SK-N-SH treated with all-trans-retinoic acid at 6 μM for 48 hours (cell line): ENCODE measurements at regions not wholly inside any gene's neighbourhood (a gene's known extent, or its start where the extent isn't known, plus 50 kb on each side); places are given as distances from the start of the nearest gene placed in this dataset.

Experiments
- ARNTL ChIP-seq: fragments of 450-650 bp; formaldehyde crosslinking; IDR thresholded peaks from 2 replicates; pipeline ENCODE4 v1.5.0; 2020; ENCODE audit warnings: low read depth, mild to moderate bottlenecking, moderate library complexity, borderline replicate concordance
- CSDC2 ChIP-seq: fragments of 250-450 bp; sonication (Bioruptor Pico); IDR thresholded peaks from 2 replicates; pipeline ENCODE4 v1.5.0; 2020; ENCODE audit warnings: mild to moderate bottlenecking, moderate library complexity
- OSR1 ChIP-seq: fragments of 250-450 bp; sonication (Bioruptor Pico); IDR thresholded peaks from 2 replicates; pipeline ENCODE4 v1.8.0; 2022; ENCODE audit warnings: moderate library complexity, mild to moderate bottlenecking, inconsistent platforms
- PPARA ChIP-seq: fragments of 250-450 bp; sonication (Bioruptor Pico); IDR thresholded peaks from 2 replicates; pipeline ENCODE4 v1.5.0; 2020; ENCODE audit warnings: mild to moderate bottlenecking, borderline replicate concordance
- RARB ChIP-seq: fragments of 250-450 bp; sonication (Bioruptor Pico); IDR thresholded peaks from 2 replicates; pipeline ENCODE4 v1.8.0; 2021; ENCODE audit warnings: mild to moderate bottlenecking, moderate library complexity
- ZFP3 ChIP-seq: fragments of 250-450 bp; sonication (Bioruptor Pico); IDR thresholded peaks from 2 replicates; pipeline ENCODE4 v1.5.0; 2020; ENCODE audit warnings: mild to moderate bottlenecking, moderate library complexity
- ZFP30 ChIP-seq: fragments of 450-650 bp; formaldehyde crosslinking; IDR thresholded peaks from 2 replicates; pipeline ENCODE4 v1.5.0; 2022; ENCODE audit warnings: mild to moderate bottlenecking, moderate library complexity
- ZNF8 ChIP-seq: fragments of 450-650 bp; formaldehyde crosslinking; IDR thresholded peaks from 2 replicates; pipeline ENCODE4 v1.5.0; 2020; ENCODE audit warnings: mild to moderate bottlenecking, moderate library complexity
- TF ChIP-seq, protein P1 (sequence below): fragments of 250-450 bp; sonication (Bioruptor Pico); IDR thresholded peaks from 2 replicates; pipeline ENCODE4 v1.5.0; 2020; ENCODE audit warnings: mild to moderate bottlenecking, moderate library complexity
- TF ChIP-seq, protein P2 (sequence below): fragments of 250-450 bp; sonication (Bioruptor Pico); IDR thresholded peaks from 2 replicates; pipeline ENCODE4 v1.5.1; 2021; ENCODE audit warnings: mild to moderate bottlenecking, moderate library complexity
- TF ChIP-seq, protein P3 (sequence below): fragments of 250-450 bp; sonication (Bioruptor Pico); IDR thresholded peaks from 2 replicates; pipeline ENCODE4 v1.5.1; 2020; ENCODE audit warnings: low read depth, mild to moderate bottlenecking, moderate library complexity

- TF ChIP-seq ARNTL (CRISPR knock-in tag): no peak
- TF ChIP-seq RARB (CRISPR knock-in tag): no peak
- TF ChIP-seq, protein P1, sequence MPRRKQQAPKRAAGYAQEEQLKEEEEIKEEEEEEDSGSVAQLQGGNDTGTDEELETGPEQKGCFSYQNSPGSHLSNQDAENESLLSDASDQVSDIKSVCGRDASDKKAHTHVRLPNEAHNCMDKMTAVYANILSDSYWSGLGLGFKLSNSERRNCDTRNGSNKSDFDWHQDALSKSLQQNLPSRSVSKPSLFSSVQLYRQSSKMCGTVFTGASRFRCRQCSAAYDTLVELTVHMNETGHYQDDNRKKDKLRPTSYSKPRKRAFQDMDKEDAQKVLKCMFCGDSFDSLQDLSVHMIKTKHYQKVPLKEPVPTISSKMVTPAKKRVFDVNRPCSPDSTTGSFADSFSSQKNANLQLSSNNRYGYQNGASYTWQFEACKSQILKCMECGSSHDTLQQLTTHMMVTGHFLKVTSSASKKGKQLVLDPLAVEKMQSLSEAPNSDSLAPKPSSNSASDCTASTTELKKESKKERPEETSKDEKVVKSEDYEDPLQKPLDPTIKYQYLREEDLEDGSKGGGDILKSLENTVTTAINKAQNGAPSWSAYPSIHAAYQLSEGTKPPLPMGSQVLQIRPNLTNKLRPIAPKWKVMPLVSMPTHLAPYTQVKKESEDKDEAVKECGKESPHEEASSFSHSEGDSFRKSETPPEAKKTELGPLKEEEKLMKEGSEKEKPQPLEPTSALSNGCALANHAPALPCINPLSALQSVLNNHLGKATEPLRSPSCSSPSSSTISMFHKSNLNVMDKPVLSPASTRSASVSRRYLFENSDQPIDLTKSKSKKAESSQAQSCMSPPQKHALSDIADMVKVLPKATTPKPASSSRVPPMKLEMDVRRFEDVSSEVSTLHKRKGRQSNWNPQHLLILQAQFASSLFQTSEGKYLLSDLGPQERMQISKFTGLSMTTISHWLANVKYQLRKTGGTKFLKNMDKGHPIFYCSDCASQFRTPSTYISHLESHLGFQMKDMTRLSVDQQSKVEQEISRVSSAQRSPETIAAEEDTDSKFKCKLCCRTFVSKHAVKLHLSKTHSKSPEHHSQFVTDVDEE (CRISPR knock-in tag): no peak
- TF ChIP-seq, protein P2, sequence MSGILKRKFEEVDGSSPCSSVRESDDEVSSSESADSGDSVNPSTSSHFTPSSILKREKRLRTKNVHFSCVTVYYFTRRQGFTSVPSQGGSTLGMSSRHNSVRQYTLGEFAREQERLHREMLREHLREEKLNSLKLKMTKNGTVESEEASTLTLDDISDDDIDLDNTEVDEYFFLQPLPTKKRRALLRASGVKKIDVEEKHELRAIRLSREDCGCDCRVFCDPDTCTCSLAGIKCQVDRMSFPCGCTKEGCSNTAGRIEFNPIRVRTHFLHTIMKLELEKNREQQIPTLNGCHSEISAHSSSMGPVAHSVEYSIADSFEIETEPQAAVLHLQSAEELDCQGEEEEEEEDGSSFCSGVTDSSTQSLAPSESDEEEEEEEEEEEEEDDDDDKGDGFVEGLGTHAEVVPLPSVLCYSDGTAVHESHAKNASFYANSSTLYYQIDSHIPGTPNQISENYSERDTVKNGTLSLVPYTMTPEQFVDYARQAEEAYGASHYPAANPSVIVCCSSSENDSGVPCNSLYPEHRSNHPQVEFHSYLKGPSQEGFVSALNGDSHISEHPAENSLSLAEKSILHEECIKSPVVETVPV (CRISPR knock-in tag): no peak
- TF ChIP-seq PPARA (CRISPR knock-in tag): no peak
- TF ChIP-seq, protein P3, sequence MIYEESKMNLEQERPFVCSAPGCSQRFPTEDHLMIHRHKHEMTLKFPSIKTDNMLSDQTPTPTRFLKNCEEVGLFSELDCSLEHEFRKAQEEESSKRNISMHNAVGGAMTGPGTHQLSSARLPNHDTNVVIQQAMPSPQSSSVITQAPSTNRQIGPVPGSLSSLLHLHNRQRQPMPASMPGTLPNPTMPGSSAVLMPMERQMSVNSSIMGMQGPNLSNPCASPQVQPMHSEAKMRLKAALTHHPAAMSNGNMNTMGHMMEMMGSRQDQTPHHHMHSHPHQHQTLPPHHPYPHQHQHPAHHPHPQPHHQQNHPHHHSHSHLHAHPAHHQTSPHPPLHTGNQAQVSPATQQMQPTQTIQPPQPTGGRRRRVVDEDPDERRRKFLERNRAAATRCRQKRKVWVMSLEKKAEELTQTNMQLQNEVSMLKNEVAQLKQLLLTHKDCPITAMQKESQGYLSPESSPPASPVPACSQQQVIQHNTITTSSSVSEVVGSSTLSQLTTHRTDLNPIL (CRISPR knock-in tag): no peak
- no peak for TF ChIP-seq ZFP30 (CRISPR knock-in tag)
- TF ChIP-seq ZNF8 (CRISPR knock-in tag): no peak
- no peak for TF ChIP-seq OSR1
- TF ChIP-seq ZFP3 (CRISPR knock-in tag): no peak
- no peak for TF ChIP-seq CSDC2 (CRISPR knock-in tag)
These were observed 365.5 kb downstream of the ZNF674 start for GRCh38 chrX:46179748-46180147.
